Liver (tissue), 8 donors: ENCODE measurements at regions not wholly inside any gene's neighbourhood (a gene's known extent, or its start where the extent isn't known, plus 50 kb on each side); places are given as distances from the start of the nearest gene placed in this dataset.
A peak's percentile ranks its signal among the peaks of the same experiment; 100 is the strongest.

Source experiments
- DNase-seq: peaks from one replicate; pipeline ENCODE4 v3.0.0-alpha.2; 2017; ENCODE audit warnings: low spot score
- H3K27ac ChIP-seq, 2 donors: one replicate each; pipeline ENCODE4 v1.7.0; 2013; ENCODE audit warnings: inconsistent platforms in 2 of 2, low read length in 2 of 2, control low read depth in 1 of 2, low read depth in 1 of 2, mild to moderate bottlenecking in 1 of 2
- H3K27me3 ChIP-seq, 4 donors: one replicate each; pipeline versions ENCODE4 v1.6.1 to v1.7.0; 2013; ENCODE audit warnings: low read length in 3 of 4, inconsistent platforms in 1 of 4, mild to moderate bottlenecking in 1 of 4, moderate library complexity in 1 of 4; ENCODE audit not compliant: control insufficient read depth in 4 of 4, insufficient read depth in 4 of 4
- H3K36me3 ChIP-seq, 4 donors: one replicate each; pipeline versions ENCODE4 v1.6.1 to v1.7.0; 2013; ENCODE audit warnings: low read length in 3 of 4, mild to moderate bottlenecking in 3 of 4, low read depth in 1 of 4, moderate library complexity in 1 of 4; ENCODE audit not compliant: control insufficient read depth in 4 of 4, insufficient read depth in 3 of 4
- H3K4me1 ChIP-seq, 4 donors: one replicate each; pipeline versions ENCODE4 v1.6.1 to v1.7.0; 2013; ENCODE audit warnings: low read length in 3 of 4, mild to moderate bottlenecking in 3 of 4, moderate library complexity in 1 of 4; ENCODE audit not compliant: control insufficient read depth in 4 of 4, insufficient read depth in 4 of 4
- H3K4me3 ChIP-seq, 3 donors: one replicate each; pipeline versions ENCODE4 v1.6.1 to v1.7.0; 2013; ENCODE audit warnings: low read length in 3 of 3, control low read depth in 1 of 3, low read depth in 1 of 3, mild to moderate bottlenecking in 1 of 3
- H3K9ac ChIP-seq, 2 donors: one replicate each; pipeline ENCODE4 v1.7.0; 2013; ENCODE audit warnings: low read length in 2 of 2, mild to moderate bottlenecking in 2 of 2, moderate library complexity in 2 of 2, control low read depth in 1 of 2, low read depth in 1 of 2
- H3K9me3 ChIP-seq, 4 donors: one replicate each; pipeline versions ENCODE4 v1.6.1 to v1.7.0; 2013; ENCODE audit warnings: low read length in 3 of 4; ENCODE audit not compliant: control insufficient read depth in 4 of 4
- EGR1 ChIP-seq, 2 donors: IDR thresholded peaks; 2 replicates each; pipeline ENCODE4 v1.6.1; 2016 to 2018; ENCODE audit warnings: antibody characterized with exemption in 2 of 2, low read depth in 2 of 2
- FOXA1 ChIP-seq: IDR thresholded peaks from 2 replicates; pipeline ENCODE4 v1.6.1; 2016; ENCODE audit warnings: antibody characterized with exemption
- FOXA2 ChIP-seq: IDR thresholded peaks from 2 replicates; pipeline ENCODE4 v1.6.1; 2016; ENCODE audit warnings: antibody characterized with exemption
- GABPA ChIP-seq, 2 donors: IDR thresholded peaks in 1 of 2; conservative IDR thresholded peaks in 1 of 2; 2 replicates each; pipeline ENCODE4 v1.6.1; 2016; ENCODE audit warnings: antibody characterized with exemption in 2 of 2, mild to moderate bottlenecking in 1 of 2, moderate library complexity in 1 of 2
- HNF4A ChIP-seq, 2 donors: conservative IDR thresholded peaks; 2 replicates each; pipeline ENCODE4 v1.6.1; 2016; ENCODE audit warnings: antibody characterized with exemption in 2 of 2, mild to moderate bottlenecking in 2 of 2
- HNF4G ChIP-seq: IDR thresholded peaks from 2 replicates; pipeline ENCODE4 v1.6.1; 2016; ENCODE audit warnings: antibody characterized with exemption
- JUND ChIP-seq, 2 donors: IDR thresholded peaks; 2 replicates each; pipeline ENCODE4 v1.6.1; 2016; ENCODE audit warnings: antibody characterized with exemption in 2 of 2
- NR2F2 ChIP-seq: IDR thresholded peaks from 2 replicates; pipeline ENCODE4 v1.6.1; 2016; ENCODE audit warnings: antibody characterized with exemption
- RAD21 ChIP-seq, 2 donors: IDR thresholded peaks; 2 replicates each; pipeline ENCODE4 v1.6.1; 2016; ENCODE audit warnings: antibody characterized with exemption in 2 of 2, mild to moderate bottlenecking in 2 of 2
- RXRA ChIP-seq, 2 donors: IDR thresholded peaks; 2 replicates each; pipeline ENCODE4 v1.6.1; 2017 to 2018; ENCODE audit warnings: antibody characterized with exemption in 2 of 2, mild to moderate bottlenecking in 1 of 2
- SP1 ChIP-seq: IDR thresholded peaks from 2 replicates; pipeline ENCODE4 v1.6.1; 2018; ENCODE audit warnings: antibody characterized with exemption, mild to moderate bottlenecking
- TAF1 ChIP-seq: conservative IDR thresholded peaks from 2 replicates; pipeline ENCODE4 v1.6.1; 2016; ENCODE audit warnings: antibody characterized with exemption, mild to moderate bottlenecking
- YY1 ChIP-seq: IDR thresholded peaks from 2 replicates; pipeline ENCODE4 v1.6.1; 2016; ENCODE audit warnings: antibody characterized with exemption, mild to moderate bottlenecking
- WGBS: extraction: QIAGEN DNeasy Blood & Tissue Kit; methylation state at CpG from one replicate; pipeline ENCODE4 v1.1.7; 2013; 5-methylcytosine and 5-hydroxymethylcytosine counted together
- TF ChIP-seq, protein P1 (sequence below): IDR thresholded peaks from 2 replicates; pipeline ENCODE4 v1.6.1; 2016; ENCODE audit warnings: antibody characterized with exemption
- TF ChIP-seq, protein P2 (sequence below): IDR thresholded peaks from 2 replicates; pipeline ENCODE4 v1.6.1; 2016; ENCODE audit warnings: antibody characterized with exemption
- TF ChIP-seq, protein P3 (sequence below): IDR thresholded peaks from 2 replicates; pipeline ENCODE4 v1.6.1; 2016; ENCODE audit warnings: antibody characterized with exemption, mild to moderate bottlenecking
- TF ChIP-seq, protein P4 (sequence below): IDR thresholded peaks from 2 replicates; pipeline ENCODE4 v1.6.1; 2016; ENCODE audit warnings: antibody characterized with exemption
- TF ChIP-seq, protein P5 (sequence below): fragments of 150-350 bp; IDR thresholded peaks from 2 replicates; pipeline ENCODE4 v1.5.1; 2017; ENCODE audit warnings: improper control_type of control experiment, low read depth, low read length; ENCODE audit not compliant: missing input control
- donor health status: healthy.
- donor health status: healthy.
- donor health status: healthy.
- donor health status: healthy.
- donor health status: healthy.

DNA sequence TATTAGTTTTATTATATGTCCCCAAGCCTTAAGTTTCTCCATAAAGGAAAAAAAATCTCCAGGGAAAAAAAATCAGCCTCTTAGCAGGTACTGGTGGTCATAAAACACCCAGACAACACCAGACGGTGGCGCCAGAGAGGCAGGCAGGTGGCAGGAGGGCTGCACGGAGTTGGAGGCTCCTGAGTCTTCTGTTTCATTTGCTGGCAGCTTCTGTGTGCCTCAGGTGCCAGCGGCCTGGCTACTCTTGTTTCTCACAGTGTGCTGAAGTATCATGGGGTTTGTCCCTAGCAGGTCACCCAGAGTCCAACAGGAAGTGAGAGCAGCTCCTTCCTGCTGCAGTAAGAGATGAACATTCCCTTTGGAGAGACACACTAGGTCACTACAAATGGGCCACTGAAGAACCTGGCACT lies 123.3 kb upstream of the GADD45A start (continued):
- TF ChIP-seq NR2F2, result no peak
- no peak for TF ChIP-seq TAF1
- TF ChIP-seq, protein P1, sequence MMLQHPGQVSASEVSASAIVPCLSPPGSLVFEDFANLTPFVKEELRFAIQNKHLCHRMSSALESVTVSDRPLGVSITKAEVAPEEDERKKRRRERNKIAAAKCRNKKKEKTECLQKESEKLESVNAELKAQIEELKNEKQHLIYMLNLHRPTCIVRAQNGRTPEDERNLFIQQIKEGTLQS, result peak; percentile 36
- TF ChIP-seq SP1, result peak; percentile 91
- no peak for TF ChIP-seq HNF4G

DNA sequence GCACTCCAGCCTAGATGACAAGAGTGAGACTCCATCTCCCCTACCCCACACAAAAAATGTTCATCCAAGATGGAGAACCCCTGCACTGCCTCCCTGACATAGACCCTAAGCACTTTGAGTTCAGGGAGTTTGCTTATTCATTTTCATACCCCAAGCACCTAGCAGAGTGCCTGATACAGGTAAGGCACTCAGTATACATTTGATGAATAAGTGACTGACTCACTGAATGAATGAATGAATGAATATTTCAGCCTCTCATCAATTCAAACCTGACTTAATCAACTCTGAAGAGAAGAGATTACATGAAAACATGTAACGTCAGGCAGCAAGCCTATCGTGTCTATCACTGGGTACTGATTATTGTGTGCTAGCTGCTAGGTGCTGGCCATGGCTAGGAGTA lies 121.3 kb upstream of the GADD45A start:
- Histone ChIP-seq H3K27me3 (no peaks in the 10 kb centered on the region), H3K9me3 (no peaks in the 10 kb centered on the region), H3K4me3 (no peak overlapping the region), H3K27ac (peak overlapping the region; percentile 22 to 32), H3K9ac (no peak overlapping the region), H3K36me3 (no peaks in the 10 kb centered on the region), H3K4me1 (peaks cover 6 to 29% (median 22%) of the 10 kb centered on the region in 4 donors)
- no peak for DNase-seq
- TF ChIP-seq FOXA1, result no peak
- no peak for TF ChIP-seq RAD21 (IDR thresholded peaks at IDR 0.05)
- no peak for TF ChIP-seq SP1
- TF ChIP-seq, protein P1, result no peak
- no peak for TF ChIP-seq JUND (IDR thresholded peaks at IDR 0.05)
- TF ChIP-seq, protein P2, sequence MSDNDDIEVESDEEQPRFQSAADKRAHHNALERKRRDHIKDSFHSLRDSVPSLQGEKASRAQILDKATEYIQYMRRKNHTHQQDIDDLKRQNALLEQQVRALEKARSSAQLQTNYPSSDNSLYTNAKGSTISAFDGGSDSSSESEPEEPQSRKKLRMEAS, result no peak
- TF ChIP-seq YY1, result no peak
- TF ChIP-seq TAF1, result no peak
- TF ChIP-seq RXRA (IDR thresholded peaks at IDR 0.05), result no peak
- TF ChIP-seq FOXA2, result no peak
- TF ChIP-seq, protein P3, sequence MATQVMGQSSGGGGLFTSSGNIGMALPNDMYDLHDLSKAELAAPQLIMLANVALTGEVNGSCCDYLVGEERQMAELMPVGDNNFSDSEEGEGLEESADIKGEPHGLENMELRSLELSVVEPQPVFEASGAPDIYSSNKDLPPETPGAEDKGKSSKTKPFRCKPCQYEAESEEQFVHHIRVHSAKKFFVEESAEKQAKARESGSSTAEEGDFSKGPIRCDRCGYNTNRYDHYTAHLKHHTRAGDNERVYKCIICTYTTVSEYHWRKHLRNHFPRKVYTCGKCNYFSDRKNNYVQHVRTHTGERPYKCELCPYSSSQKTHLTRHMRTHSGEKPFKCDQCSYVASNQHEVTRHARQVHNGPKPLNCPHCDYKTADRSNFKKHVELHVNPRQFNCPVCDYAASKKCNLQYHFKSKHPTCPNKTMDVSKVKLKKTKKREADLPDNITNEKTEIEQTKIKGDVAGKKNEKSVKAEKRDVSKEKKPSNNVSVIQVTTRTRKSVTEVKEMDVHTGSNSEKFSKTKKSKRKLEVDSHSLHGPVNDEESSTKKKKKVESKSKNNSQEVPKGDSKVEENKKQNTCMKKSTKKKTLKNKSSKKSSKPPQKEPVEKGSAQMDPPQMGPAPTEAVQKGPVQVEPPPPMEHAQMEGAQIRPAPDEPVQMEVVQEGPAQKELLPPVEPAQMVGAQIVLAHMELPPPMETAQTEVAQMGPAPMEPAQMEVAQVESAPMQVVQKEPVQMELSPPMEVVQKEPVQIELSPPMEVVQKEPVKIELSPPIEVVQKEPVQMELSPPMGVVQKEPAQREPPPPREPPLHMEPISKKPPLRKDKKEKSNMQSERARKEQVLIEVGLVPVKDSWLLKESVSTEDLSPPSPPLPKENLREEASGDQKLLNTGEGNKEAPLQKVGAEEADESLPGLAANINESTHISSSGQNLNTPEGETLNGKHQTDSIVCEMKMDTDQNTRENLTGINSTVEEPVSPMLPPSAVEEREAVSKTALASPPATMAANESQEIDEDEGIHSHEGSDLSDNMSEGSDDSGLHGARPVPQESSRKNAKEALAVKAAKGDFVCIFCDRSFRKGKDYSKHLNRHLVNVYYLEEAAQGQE, result no peak
- no peak for TF ChIP-seq EGR1 (IDR thresholded peaks at IDR 0.05; ENCODE audit: low read depth in 2 of 2)
- no peak for TF ChIP-seq GABPA (IDR thresholded peaks at IDR 0.05 in 1 of 2, conservative IDR thresholded peaks at IDR 0.05 in 1 of 2)
- no peak for TF ChIP-seq NR2F2
- TF ChIP-seq, protein P4, sequence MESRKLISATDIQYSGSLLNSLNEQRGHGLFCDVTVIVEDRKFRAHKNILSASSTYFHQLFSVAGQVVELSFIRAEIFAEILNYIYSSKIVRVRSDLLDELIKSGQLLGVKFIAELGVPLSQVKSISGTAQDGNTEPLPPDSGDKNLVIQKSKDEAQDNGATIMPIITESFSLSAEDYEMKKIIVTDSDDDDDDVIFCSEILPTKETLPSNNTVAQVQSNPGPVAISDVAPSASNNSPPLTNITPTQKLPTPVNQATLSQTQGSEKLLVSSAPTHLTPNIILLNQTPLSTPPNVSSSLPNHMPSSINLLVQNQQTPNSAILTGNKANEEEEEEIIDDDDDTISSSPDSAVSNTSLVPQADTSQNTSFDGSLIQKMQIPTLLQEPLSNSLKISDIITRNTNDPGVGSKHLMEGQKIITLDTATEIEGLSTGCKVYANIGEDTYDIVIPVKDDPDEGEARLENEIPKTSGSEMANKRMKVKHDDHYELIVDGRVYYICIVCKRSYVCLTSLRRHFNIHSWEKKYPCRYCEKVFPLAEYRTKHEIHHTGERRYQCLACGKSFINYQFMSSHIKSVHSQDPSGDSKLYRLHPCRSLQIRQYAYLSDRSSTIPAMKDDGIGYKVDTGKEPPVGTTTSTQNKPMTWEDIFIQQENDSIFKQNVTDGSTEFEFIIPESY, result no peak
- TF ChIP-seq, protein P5, sequence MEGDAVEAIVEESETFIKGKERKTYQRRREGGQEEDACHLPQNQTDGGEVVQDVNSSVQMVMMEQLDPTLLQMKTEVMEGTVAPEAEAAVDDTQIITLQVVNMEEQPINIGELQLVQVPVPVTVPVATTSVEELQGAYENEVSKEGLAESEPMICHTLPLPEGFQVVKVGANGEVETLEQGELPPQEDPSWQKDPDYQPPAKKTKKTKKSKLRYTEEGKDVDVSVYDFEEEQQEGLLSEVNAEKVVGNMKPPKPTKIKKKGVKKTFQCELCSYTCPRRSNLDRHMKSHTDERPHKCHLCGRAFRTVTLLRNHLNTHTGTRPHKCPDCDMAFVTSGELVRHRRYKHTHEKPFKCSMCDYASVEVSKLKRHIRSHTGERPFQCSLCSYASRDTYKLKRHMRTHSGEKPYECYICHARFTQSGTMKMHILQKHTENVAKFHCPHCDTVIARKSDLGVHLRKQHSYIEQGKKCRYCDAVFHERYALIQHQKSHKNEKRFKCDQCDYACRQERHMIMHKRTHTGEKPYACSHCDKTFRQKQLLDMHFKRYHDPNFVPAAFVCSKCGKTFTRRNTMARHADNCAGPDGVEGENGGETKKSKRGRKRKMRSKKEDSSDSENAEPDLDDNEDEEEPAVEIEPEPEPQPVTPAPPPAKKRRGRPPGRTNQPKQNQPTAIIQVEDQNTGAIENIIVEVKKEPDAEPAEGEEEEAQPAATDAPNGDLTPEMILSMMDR, result no peak
- TF ChIP-seq HNF4G, result no peak
- no peak for TF ChIP-seq HNF4A (conservative IDR thresholded peaks at IDR 0.05)
- 93% methylated on average over 2 of the region's 2 CpGs for WGBS
